Mucosa of rectum (tissue), 2 donors: ENCODE measurements at regions not wholly inside any gene's neighbourhood (a gene's known extent, or its start where the extent isn't known, plus 50 kb on each side); places are given as distances from the start of the nearest gene placed in this dataset.

Experiments
- H3K27ac ChIP-seq, 2 donors: one replicate each; pipeline ENCODE4 v1.7.0; 2013; ENCODE audit warnings: inconsistent platforms in 2 of 2, low read depth in 2 of 2, low read length in 2 of 2
- H3K27me3 ChIP-seq, 2 donors: one replicate each; pipeline ENCODE4 v1.7.0; 2013; ENCODE audit warnings: low read length in 2 of 2; ENCODE audit not compliant: control insufficient read depth in 2 of 2, insufficient read depth in 2 of 2
- H3K36me3 ChIP-seq, 2 donors: one replicate each; pipeline ENCODE4 v1.7.0; 2013; ENCODE audit warnings: low read length in 2 of 2; ENCODE audit not compliant: control insufficient read depth in 2 of 2, insufficient read depth in 2 of 2
- H3K4me1 ChIP-seq, 2 donors: one replicate each; pipeline ENCODE4 v1.7.0; 2013; ENCODE audit warnings: low read length in 2 of 2, mild to moderate bottlenecking in 1 of 2; ENCODE audit not compliant: control insufficient read depth in 2 of 2, insufficient read depth in 2 of 2
- H3K4me3 ChIP-seq, 2 donors: one replicate each; pipeline ENCODE4 v1.7.0; 2013; ENCODE audit warnings: low read length in 2 of 2
- H3K9ac ChIP-seq, 2 donors: one replicate each; pipeline ENCODE4 v1.7.0; 2013; ENCODE audit warnings: low read length in 2 of 2, low read depth in 1 of 2, mild to moderate bottlenecking in 1 of 2
- H3K9me3 ChIP-seq, 2 donors: one replicate each; pipeline ENCODE4 v1.7.0; 2013; ENCODE audit warnings: low read length in 2 of 2; ENCODE audit not compliant: control insufficient read depth in 2 of 2
- donor health status: healthy.
- donor health status: Normal muscosa, but diverticular disease.

GRCh38 chr16:86387468-86388440, 122.6 kb upstream of the FOXF1 start:
- no peaks in the 10 kb centered on the region for H3K9me3 ChIP-seq
- H3K27me3 ChIP-seq: no peaks in the 10 kb centered on the region

GRCh38 chr16:86388976-86389375, 121.4 kb upstream of the FOXF1 start:
- Histone ChIP-seq H3K9ac (no peak overlapping the region), H3K9me3 (no peaks in the 10 kb centered on the region), H3K27me3 (no peaks in the 10 kb centered on the region), H3K36me3 (no peaks in the 10 kb centered on the region), H3K27ac (no peak overlapping the region), H3K4me3 (no peak overlapping the region), H3K4me1 (peaks cover 0 to 5% of the 10 kb centered on the region in 2 donors)

More at GRCh38 chr16:86387468-86388440, 122.6 kb upstream of the FOXF1 start:
- H3K9ac ChIP-seq: no peak overlapping the region
- H3K27ac ChIP-seq: no peak overlapping the region
- no peaks in the 10 kb centered on the region for H3K36me3 ChIP-seq
- H3K4me3 ChIP-seq: no peak overlapping the region
- H3K4me1 ChIP-seq: peaks cover 3 to 5% of the 10 kb centered on the region in 2 donors

- Histone ChIP-seq H3K4me3 (no peak overlapping the region), H3K9ac (no peak overlapping the region), H3K27ac (no peak overlapping the region), H3K36me3 (no peaks in the 10 kb centered on the region), H3K9me3 (no peaks in the 10 kb centered on the region), H3K27me3 (no peaks in the 10 kb centered on the region), H3K4me1 (no peaks in the 10 kb centered on the region)
Measured at GRCh38 chr16:86389566-86390328, 120.6 kb upstream of the FOXF1 start.

DNA sequence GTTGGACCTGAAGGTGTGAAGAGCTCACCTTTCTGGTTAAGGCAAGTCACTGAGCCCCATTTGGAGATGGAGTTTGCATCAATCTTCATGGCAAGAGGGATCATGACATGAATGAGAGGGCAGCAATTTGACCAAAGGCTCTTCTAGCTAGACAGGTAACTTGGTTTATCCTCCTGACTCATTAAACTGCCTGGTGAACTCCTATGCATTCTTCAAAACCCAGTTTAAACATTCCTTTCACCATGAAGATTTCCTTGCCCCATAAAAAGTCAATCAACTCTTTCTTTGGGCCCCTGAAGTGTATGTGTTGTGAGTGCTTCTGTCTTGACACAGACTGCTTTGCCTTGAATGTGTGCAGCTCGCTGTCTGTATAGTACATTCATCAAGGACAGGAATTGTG, 120.0 kb upstream of the FOXF1 start:
- Histone ChIP-seq H3K9ac (no peak overlapping the region), H3K36me3 (no peaks in the 10 kb centered on the region), H3K4me3 (no peak overlapping the region), H3K27ac (no peak overlapping the region), H3K27me3 (no peaks in the 10 kb centered on the region), H3K4me1 (no peaks in the 10 kb centered on the region), H3K9me3 (no peaks in the 10 kb centered on the region)

GRCh38 chr16:86391486-86391885, 118.8 kb upstream of the FOXF1 start:
- H3K36me3 ChIP-seq: no peaks in the 10 kb centered on the region
- no peak overlapping the region for H3K9ac ChIP-seq
- no peaks in the 10 kb centered on the region for H3K9me3 ChIP-seq
- no peaks in the 10 kb centered on the region for H3K4me1 ChIP-seq
- peak overlapping the region; percentile 22 to 48 for H3K27ac ChIP-seq
- no peaks in the 10 kb centered on the region for H3K27me3 ChIP-seq
- no peak overlapping the region for H3K4me3 ChIP-seq

DNA sequence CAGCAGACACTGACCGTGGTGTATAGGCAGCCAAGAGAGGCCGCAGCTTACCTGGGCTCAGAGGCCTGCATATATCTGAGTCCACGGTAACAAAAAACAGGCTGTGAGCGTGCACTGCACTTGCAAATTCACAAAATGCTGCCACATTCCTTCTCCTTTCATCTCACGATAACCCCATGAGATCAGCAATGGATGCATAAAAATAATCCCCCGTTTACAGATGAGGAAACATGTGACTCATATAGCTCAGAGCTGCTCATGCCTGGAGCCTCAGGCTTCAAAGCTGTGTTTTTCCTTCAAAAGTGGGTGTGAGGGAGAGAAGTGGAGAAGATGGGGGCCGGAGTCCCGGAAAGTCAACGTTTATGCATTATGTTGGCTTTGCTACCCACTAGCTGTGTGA, 118.3 kb upstream of the FOXF1 start:
- Histone ChIP-seq H3K4me1 (no peaks in the 10 kb centered on the region), H3K9me3 (no peaks in the 10 kb centered on the region), H3K4me3 (no peak overlapping the region), H3K9ac (no peak overlapping the region), H3K27ac (peak overlapping the region in 1 of 2 donors; percentile 48), H3K36me3 (no peaks in the 10 kb centered on the region), H3K27me3 (no peaks in the 10 kb centered on the region)

DNA sequence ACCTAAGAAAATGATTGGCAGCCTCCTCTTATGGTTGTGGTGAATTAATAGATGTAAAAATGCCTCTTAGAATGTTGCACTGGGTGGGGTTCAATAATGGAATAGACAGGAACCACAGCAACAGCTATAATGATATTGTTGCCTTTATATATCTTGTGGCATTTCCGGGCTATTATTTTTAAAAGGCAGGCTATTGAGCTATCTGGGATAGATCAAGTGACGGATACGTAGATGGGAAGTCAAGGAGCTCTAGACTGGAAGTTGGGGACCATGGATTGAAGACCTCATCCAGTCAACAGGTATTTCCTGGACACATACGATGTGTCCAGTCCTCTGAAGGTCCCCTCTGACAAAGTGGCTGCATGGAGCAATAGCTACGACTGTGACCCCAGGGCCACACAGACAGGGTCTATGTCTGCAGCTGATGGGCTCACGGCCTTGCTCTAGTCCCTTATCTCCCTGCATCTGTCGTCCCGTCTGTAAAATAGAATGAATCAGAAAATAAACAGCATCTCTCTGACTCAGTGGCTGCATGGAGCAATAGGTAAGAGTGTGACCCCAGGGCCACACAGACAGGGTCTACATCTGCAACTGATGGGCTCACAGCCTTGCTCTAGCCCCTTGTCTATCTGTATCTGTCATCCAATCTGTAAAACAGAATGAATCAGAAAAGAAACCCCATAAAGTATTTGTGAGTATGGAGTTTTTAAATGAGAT, 117.7 kb upstream of the FOXF1 start:
- Histone ChIP-seq H3K36me3 (no peaks in the 10 kb centered on the region), H3K27me3 (no peaks in the 10 kb centered on the region), H3K4me1 (no peaks in the 10 kb centered on the region), H3K27ac (no peak overlapping the region), H3K9ac (no peak overlapping the region), H3K9me3 (no peaks in the 10 kb centered on the region), H3K4me3 (no peak overlapping the region)

- H3K4me1 ChIP-seq: no peaks in the 10 kb centered on the region
- no peaks in the 10 kb centered on the region for H3K27me3 ChIP-seq
- no peak overlapping the region for H3K4me3 ChIP-seq
- H3K9ac ChIP-seq: no peak overlapping the region
- no peak overlapping the region for H3K27ac ChIP-seq
- H3K9me3 ChIP-seq: no peaks in the 10 kb centered on the region
- H3K36me3 ChIP-seq: no peaks in the 10 kb centered on the region
Measured at GRCh38 chr16:86393907-86394626, 116.3 kb upstream of the FOXF1 start.

DNA sequence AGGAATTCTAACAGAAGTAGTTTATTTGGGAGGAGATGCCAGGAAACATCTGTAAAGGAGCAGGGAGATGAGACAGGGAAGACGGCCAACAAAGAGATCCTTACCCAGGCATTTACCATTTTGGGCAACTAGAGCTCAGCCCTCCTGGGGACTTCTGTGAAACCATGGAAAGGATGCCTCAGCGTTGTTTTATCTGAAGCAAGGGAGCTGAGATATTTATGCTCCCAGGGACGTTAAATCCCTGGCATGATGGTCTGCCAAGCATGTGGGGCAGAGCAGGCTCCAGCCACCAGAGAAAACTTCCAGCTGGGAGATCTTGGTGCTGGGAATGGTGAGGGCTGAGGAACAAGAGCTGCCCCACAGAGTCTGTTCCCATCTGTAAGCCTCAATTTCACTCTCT, 114.8 kb upstream of the FOXF1 start:
- Histone ChIP-seq H3K9me3 (no peaks in the 10 kb centered on the region), H3K27me3 (no peaks in the 10 kb centered on the region), H3K36me3 (no peaks in the 10 kb centered on the region), H3K4me1 (no peaks in the 10 kb centered on the region), H3K27ac (peak overlapping the region; percentile 67 to 82), H3K4me3 (no peak overlapping the region), H3K9ac (no peak overlapping the region)
